SK-N-SH treated with all-trans-retinoic acid at 6 μM for 48 hours (cell line): ENCODE measurements at regions not wholly inside any gene's neighbourhood (a gene's known extent, or its start where the extent isn't known, plus 50 kb on each side); places are given as distances from the start of the nearest gene placed in this dataset.

ENCODE experiments used
- ATAC-seq: fragments of 200-7000 bp; cut with Tn5 transposase; 3 replicates; pipeline ENCODE4 v1.9.1; 2020; ENCODE audit warnings: mild to moderate bottlenecking, moderate library complexity
- ARNTL ChIP-seq: fragments of 450-650 bp; formaldehyde crosslinking; IDR thresholded peaks from 2 replicates; pipeline ENCODE4 v1.5.0; 2020; ENCODE audit warnings: low read depth, mild to moderate bottlenecking, moderate library complexity, borderline replicate concordance
- BACH2 ChIP-seq: fragments of 250-450 bp; sonication (Bioruptor Pico); IDR thresholded peaks from 2 replicates; pipeline ENCODE4 v1.9.0; 2021; ENCODE audit warnings: mild to moderate bottlenecking, borderline replicate concordance
- CSDC2 ChIP-seq: fragments of 250-450 bp; sonication (Bioruptor Pico); IDR thresholded peaks from 2 replicates; pipeline ENCODE4 v1.5.0; 2020; ENCODE audit warnings: mild to moderate bottlenecking, moderate library complexity
- ESRRG ChIP-seq: fragments of 250-450 bp; sonication (Bioruptor Pico); IDR thresholded peaks from 2 replicates; pipeline ENCODE4 v1.6.1; 2021; ENCODE audit warnings: mild to moderate bottlenecking
- GLIS3 ChIP-seq: fragments of 250-450 bp; sonication (Bioruptor Pico); IDR thresholded peaks from 2 replicates; pipeline ENCODE4 v1.5.0; 2020; ENCODE audit warnings: mild to moderate bottlenecking, moderate library complexity
- ISL1 ChIP-seq: fragments of 250-450 bp; sonication (Bioruptor Pico); IDR thresholded peaks from 2 replicates; pipeline ENCODE4 v2.1.2; 2022; ENCODE audit warnings: mild to moderate bottlenecking, moderate library complexity
- OSR1 ChIP-seq: fragments of 250-450 bp; sonication (Bioruptor Pico); IDR thresholded peaks from 2 replicates; pipeline ENCODE4 v1.8.0; 2022; ENCODE audit warnings: moderate library complexity, mild to moderate bottlenecking, inconsistent platforms
- POU6F1 ChIP-seq: fragments of 250-450 bp; sonication (Bioruptor Pico); IDR thresholded peaks from 2 replicates; pipeline ENCODE4 v1.8.0; 2021; ENCODE audit warnings: low read depth, mild to moderate bottlenecking, moderate library complexity, borderline replicate concordance
- RARB ChIP-seq: fragments of 250-450 bp; sonication (Bioruptor Pico); IDR thresholded peaks from 2 replicates; pipeline ENCODE4 v1.8.0; 2021; ENCODE audit warnings: mild to moderate bottlenecking, moderate library complexity
- SNAI2 ChIP-seq: fragments of 250-450 bp; sonication (Bioruptor Pico); IDR thresholded peaks from 2 replicates; pipeline ENCODE4 v1.5.0; 2020; ENCODE audit warnings: mild to moderate bottlenecking, moderate library complexity
- TOX ChIP-seq: fragments of 250-450 bp; sonication (Bioruptor Pico); IDR thresholded peaks from 2 replicates; pipeline ENCODE4 v1.8.0; 2021; ENCODE audit warnings: mild to moderate bottlenecking, moderate library complexity, borderline replicate concordance
- TSHZ2 ChIP-seq: fragments of 250-450 bp; sonication (Bioruptor Pico); IDR thresholded peaks from 2 replicates; pipeline ENCODE4 v1.5.0; 2020; ENCODE audit warnings: mild to moderate bottlenecking, moderate library complexity
- ZC3H10 ChIP-seq: fragments of 250-450 bp; sonication (Bioruptor Pico); IDR thresholded peaks from 2 replicates; pipeline ENCODE4 v1.5.1; 2021; ENCODE audit warnings: mild to moderate bottlenecking, moderate library complexity
- ZFP3 ChIP-seq: fragments of 250-450 bp; sonication (Bioruptor Pico); IDR thresholded peaks from 2 replicates; pipeline ENCODE4 v1.5.0; 2020; ENCODE audit warnings: mild to moderate bottlenecking, moderate library complexity
- ZFP30 ChIP-seq: fragments of 450-650 bp; formaldehyde crosslinking; IDR thresholded peaks from 2 replicates; pipeline ENCODE4 v1.5.0; 2022; ENCODE audit warnings: mild to moderate bottlenecking, moderate library complexity
- ZNF565 ChIP-seq: fragments of 450-650 bp; formaldehyde crosslinking; conservative IDR thresholded peaks from 2 replicates; pipeline ENCODE4 v1.5.0; 2020; ENCODE audit warnings: low read depth, mild to moderate bottlenecking, moderate library complexity
- ZNF70 ChIP-seq: fragments of 450-650 bp; formaldehyde crosslinking; IDR thresholded peaks from 2 replicates; pipeline ENCODE4 v1.5.0; 2020; ENCODE audit warnings: mild to moderate bottlenecking, moderate library complexity
- ZNF8 ChIP-seq: fragments of 450-650 bp; formaldehyde crosslinking; IDR thresholded peaks from 2 replicates; pipeline ENCODE4 v1.5.0; 2020; ENCODE audit warnings: mild to moderate bottlenecking, moderate library complexity
- TF ChIP-seq, protein P1 (sequence below): fragments of 250-450 bp; sonication (Bioruptor Pico); IDR thresholded peaks from 2 replicates; pipeline ENCODE4 v1.8.0; 2020; ENCODE audit warnings: mild to moderate bottlenecking, moderate library complexity, borderline replicate concordance
- TF ChIP-seq, protein P2 (sequence below): fragments of 250-450 bp; sonication (Bioruptor Pico); IDR thresholded peaks from 2 replicates; pipeline ENCODE4 v1.5.1; 2021; ENCODE audit warnings: mild to moderate bottlenecking, moderate library complexity
- TF ChIP-seq, protein P3 (sequence below): fragments of 250-450 bp; sonication (Bioruptor Pico); IDR thresholded peaks from 2 replicates; pipeline ENCODE4 v1.5.1; 2020; ENCODE audit warnings: low read depth, mild to moderate bottlenecking, moderate library complexity

- no peak for ATAC-seq
- no peak for TF ChIP-seq TOX (CRISPR knock-in tag)
- no peak for TF ChIP-seq ZC3H10 (CRISPR knock-in tag)
- TF ChIP-seq CSDC2 (CRISPR knock-in tag): no peak
- TF ChIP-seq GLIS3: no peak
- TF ChIP-seq ARNTL (CRISPR knock-in tag): no peak
- no peak for TF ChIP-seq TSHZ2
- no peak for TF ChIP-seq ZFP3 (CRISPR knock-in tag)
- TF ChIP-seq, protein P1, sequence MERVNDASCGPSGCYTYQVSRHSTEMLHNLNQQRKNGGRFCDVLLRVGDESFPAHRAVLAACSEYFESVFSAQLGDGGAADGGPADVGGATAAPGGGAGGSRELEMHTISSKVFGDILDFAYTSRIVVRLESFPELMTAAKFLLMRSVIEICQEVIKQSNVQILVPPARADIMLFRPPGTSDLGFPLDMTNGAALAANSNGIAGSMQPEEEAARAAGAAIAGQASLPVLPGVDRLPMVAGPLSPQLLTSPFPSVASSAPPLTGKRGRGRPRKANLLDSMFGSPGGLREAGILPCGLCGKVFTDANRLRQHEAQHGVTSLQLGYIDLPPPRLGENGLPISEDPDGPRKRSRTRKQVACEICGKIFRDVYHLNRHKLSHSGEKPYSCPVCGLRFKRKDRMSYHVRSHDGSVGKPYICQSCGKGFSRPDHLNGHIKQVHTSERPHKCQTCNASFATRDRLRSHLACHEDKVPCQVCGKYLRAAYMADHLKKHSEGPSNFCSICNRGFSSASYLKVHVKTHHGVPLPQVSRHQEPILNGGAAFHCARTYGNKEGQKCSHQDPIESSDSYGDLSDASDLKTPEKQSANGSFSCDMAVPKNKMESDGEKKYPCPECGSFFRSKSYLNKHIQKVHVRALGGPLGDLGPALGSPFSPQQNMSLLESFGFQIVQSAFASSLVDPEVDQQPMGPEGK (CRISPR knock-in tag): no peak
- TF ChIP-seq ISL1 (CRISPR knock-in tag): no peak
- TF ChIP-seq POU6F1 (CRISPR knock-in tag): no peak
- no peak for TF ChIP-seq ZNF70 (CRISPR knock-in tag)
- TF ChIP-seq ZNF8 (CRISPR knock-in tag): no peak
- TF ChIP-seq, protein P2, sequence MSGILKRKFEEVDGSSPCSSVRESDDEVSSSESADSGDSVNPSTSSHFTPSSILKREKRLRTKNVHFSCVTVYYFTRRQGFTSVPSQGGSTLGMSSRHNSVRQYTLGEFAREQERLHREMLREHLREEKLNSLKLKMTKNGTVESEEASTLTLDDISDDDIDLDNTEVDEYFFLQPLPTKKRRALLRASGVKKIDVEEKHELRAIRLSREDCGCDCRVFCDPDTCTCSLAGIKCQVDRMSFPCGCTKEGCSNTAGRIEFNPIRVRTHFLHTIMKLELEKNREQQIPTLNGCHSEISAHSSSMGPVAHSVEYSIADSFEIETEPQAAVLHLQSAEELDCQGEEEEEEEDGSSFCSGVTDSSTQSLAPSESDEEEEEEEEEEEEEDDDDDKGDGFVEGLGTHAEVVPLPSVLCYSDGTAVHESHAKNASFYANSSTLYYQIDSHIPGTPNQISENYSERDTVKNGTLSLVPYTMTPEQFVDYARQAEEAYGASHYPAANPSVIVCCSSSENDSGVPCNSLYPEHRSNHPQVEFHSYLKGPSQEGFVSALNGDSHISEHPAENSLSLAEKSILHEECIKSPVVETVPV (CRISPR knock-in tag): no peak
- TF ChIP-seq RARB (CRISPR knock-in tag): no peak
- TF ChIP-seq OSR1 (CRISPR knock-in tag): no peak
- TF ChIP-seq, protein P3, sequence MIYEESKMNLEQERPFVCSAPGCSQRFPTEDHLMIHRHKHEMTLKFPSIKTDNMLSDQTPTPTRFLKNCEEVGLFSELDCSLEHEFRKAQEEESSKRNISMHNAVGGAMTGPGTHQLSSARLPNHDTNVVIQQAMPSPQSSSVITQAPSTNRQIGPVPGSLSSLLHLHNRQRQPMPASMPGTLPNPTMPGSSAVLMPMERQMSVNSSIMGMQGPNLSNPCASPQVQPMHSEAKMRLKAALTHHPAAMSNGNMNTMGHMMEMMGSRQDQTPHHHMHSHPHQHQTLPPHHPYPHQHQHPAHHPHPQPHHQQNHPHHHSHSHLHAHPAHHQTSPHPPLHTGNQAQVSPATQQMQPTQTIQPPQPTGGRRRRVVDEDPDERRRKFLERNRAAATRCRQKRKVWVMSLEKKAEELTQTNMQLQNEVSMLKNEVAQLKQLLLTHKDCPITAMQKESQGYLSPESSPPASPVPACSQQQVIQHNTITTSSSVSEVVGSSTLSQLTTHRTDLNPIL: no peak
Observed at GRCh38 chr3:34686541-34686940, 888.1 kb downstream of the PDCD6IP start.

DNA sequence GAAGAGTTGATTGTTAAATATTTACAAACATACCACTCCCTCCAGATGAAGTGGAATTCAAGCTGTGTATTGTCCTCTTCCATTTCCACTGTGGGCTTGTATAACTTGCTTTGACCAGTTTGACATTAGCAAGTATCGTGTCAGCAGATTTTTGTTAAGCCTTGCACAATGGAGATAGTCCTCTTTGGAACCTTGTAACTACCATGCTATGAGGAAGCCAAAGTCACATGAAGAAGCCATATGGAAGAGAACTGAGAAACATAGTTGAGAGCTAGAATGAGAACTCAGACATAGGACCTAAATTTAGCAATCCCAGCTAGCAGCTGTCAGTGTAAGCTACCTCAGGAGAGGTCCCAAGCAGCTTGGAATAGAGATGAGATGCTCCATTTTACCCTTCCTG lies 889.2 kb downstream of the PDCD6IP start:
- TF ChIP-seq RARB (CRISPR knock-in tag) (no peak), TSHZ2 (no peak), ARNTL (CRISPR knock-in tag) (no peak), ESRRG (CRISPR knock-in tag) (no peak), ZNF565 (CRISPR knock-in tag) (no peak), ISL1 (CRISPR knock-in tag) (no peak), SNAI2 (CRISPR knock-in tag) (no peak), ZFP30 (CRISPR knock-in tag) (no peak), ZFP3 (CRISPR knock-in tag) (no peak), GLIS3 (no peak), ZNF70 (CRISPR knock-in tag) (no peak), OSR1 (CRISPR knock-in tag) (no peak), ZNF8 (CRISPR knock-in tag) (no peak), BACH2 (CRISPR knock-in tag) (no peak)
- TF ChIP-seq, protein P1 (CRISPR knock-in tag): no peak
- TF ChIP-seq, all 23 proteins: peak for 0
- ATAC-seq: no peak
